ENCODE measurements at regions not wholly inside any gene's neighbourhood (a gene's known extent, or its start where the extent isn't known, plus 50 kb on each side); places are given as distances from the start of the nearest gene placed in this dataset.
"Not testable (repeated sequence)": the region's sequence is repeated elsewhere in the genome, so short reads cannot be mapped to it uniquely, and the experiment has no call there.

GRCh38 chr7:76863150-76863773 lies 168.9 kb downstream of the SPDYE17 start:
- not testable (repeated sequence) for TF ChIP-seq CTCF (IDR thresholded peaks at IDR 0.05; ENCODE audit: low read depth, low read length); EZH2phosphoT487 (IDR thresholded peaks at IDR 0.05; ENCODE audit: low read depth)
